Memory B cell (primary cell): ENCODE measurements at regions not wholly inside any gene's neighbourhood (a gene's known extent, or its start where the extent isn't known, plus 50 kb on each side); places are given as distances from the start of the nearest gene placed in this dataset.
A peak's percentile ranks its signal among the peaks of the same experiment; 100 is the strongest.

Experiments used
- ATAC-seq: fragments of 150-1000 bp; cut with Tn5 transposase; 2 replicates; pipeline ENCODE4 v1.10.0; 2021; ENCODE audit warnings: low read depth, mild to moderate bottlenecking, moderate library complexity
- DNase-seq, 2 donors: peaks; one replicate each; pipeline ENCODE4 v3.0.0; 2022; ENCODE audit warnings: low spot score in 2 of 2
- H3K27ac Mint-ChIP-seq: one replicate; pipeline ENCODE4 v1.8.0; 2022; ENCODE audit warnings: mild to moderate bottlenecking, moderate library complexity, mixed read lengths
- H3K27me3 Mint-ChIP-seq: one replicate; pipeline ENCODE4 v1.8.0; 2022; ENCODE audit warnings: mixed read lengths
- H3K36me3 Mint-ChIP-seq: one replicate; pipeline ENCODE4 v1.8.0; 2022; ENCODE audit warnings: mild to moderate bottlenecking, mixed read lengths
- H3K4me1 Mint-ChIP-seq: one replicate; pipeline ENCODE4 v1.8.0; 2022; ENCODE audit warnings: mixed read lengths
- H3K4me3 Mint-ChIP-seq: one replicate; pipeline ENCODE4 v1.8.0; 2022; ENCODE audit warnings: mild to moderate bottlenecking, moderate library complexity, mixed read lengths
- H3K9me3 Mint-ChIP-seq: one replicate; pipeline ENCODE4 v1.8.0; 2022; ENCODE audit warnings: mixed read lengths

DNA sequence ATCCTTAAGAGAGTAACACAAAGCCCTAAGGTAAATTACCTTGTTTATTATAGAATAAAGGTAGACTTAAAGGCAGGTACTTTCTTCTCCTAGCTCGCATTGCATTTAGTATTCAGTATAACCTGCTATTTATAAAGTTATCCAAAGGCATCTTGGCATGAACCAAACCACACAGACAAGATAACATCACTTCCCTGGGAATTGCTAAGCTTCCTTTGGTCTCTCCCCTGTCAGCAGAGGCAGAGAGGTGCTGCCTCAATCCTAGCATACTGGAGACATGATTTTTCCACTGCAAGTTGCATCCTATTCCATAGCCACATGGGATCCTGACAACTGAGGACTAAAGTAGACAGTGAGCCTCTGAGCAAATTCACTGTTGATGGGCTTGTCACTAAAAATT is 101.7 kb upstream of the IL6 start:
- no peaks in the 10 kb centered on the region for H3K27me3 Mint-ChIP-seq

DNA sequence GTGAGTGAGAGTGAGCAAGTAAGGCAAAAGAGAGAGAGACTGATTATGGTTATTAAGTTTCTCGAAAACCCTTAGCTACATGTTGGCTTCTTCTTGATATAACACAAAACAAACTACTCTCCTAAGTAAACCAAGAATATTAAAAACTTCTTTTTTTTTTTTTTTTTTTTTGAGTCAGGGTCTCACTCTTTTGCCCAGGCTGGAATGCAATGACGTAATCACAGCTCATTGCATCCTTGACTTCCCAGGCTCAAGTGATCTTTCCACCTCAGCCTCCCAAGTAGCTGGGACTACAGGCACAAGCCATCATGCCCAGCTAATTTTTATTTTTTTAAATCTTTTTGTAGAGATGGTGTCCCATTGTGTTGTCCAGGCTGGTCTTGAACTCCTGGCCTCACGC is 102.2 kb upstream of the IL6 start:
- H3K9me3 Mint-ChIP-seq: peaks cover 2% of the 10 kb centered on the region
- no peak overlapping the region for H3K27ac Mint-ChIP-seq
- H3K4me1 Mint-ChIP-seq: no peaks in the 10 kb centered on the region
- no peak overlapping the region for H3K4me3 Mint-ChIP-seq
- H3K27me3 Mint-ChIP-seq: no peaks in the 10 kb centered on the region
- peaks cover 5% of the 10 kb centered on the region for H3K36me3 Mint-ChIP-seq
- ATAC-seq: no peak
- no peak for DNase-seq

More for the DNA sequence above, 101.7 kb upstream of the IL6 start:
- Mint-ChIP-seq H3K36me3 (peaks cover 5% of the 10 kb centered on the region), H3K9me3 (peaks cover under 1% of the 10 kb centered on the region), H3K4me1 (no peaks in the 10 kb centered on the region), H3K4me3 (no peak overlapping the region), H3K27ac (no peak overlapping the region)
- ATAC-seq (no peak), DNase-seq (no peak)

- Mint-ChIP-seq H3K9me3 (peaks cover 9% of the 10 kb centered on the region), H3K27ac (no peak overlapping the region), H3K36me3 (peaks cover 5% of the 10 kb centered on the region), H3K27me3 (no peaks in the 10 kb centered on the region), H3K4me3 (no peak overlapping the region), H3K4me1 (no peaks in the 10 kb centered on the region)
- DNase-seq (no peak), ATAC-seq (no peak)
These were observed 104.7 kb upstream of the IL6 start for GRCh38 chr7:22622116-22622785.

GRCh38 chr7:22618528-22618927 is 108.5 kb upstream of the IL6 start:
- H3K4me1 Mint-ChIP-seq: peaks cover 2% of the 10 kb centered on the region

DNA sequence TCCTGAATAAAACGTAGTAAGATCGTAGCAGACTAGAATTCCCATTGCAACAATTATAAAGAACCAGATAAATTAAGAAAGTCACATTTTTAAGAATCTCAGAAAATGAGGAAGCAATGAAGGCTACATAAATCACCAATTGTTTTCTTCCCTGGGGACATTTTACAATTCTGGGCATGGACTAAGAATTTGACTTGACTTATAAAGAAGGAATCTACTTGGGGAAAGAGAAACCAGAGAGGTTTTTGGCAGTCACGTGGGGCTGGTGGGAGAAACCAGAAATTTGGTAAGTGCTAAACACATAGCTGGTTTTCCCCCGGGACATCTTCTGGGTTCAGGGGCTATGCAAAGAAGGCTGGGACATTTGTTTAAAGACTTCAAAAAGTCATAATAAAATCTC is 109.8 kb upstream of the IL6 start:
- Mint-ChIP-seq H3K4me1 (peaks cover 5% of the 10 kb centered on the region), H3K4me3 (no peak overlapping the region), H3K9me3 (peaks cover 16% of the 10 kb centered on the region), H3K36me3 (peaks cover 18% of the 10 kb centered on the region), H3K27ac (no peak overlapping the region), H3K27me3 (no peaks in the 10 kb centered on the region)
- ATAC-seq (no peak), DNase-seq (no peak)

More at GRCh38 chr7:22618528-22618927, 108.5 kb upstream of the IL6 start:
- H3K4me3 Mint-ChIP-seq: no peak overlapping the region
- H3K36me3 Mint-ChIP-seq: peaks cover 16% of the 10 kb centered on the region
- peaks cover 16% of the 10 kb centered on the region for H3K9me3 Mint-ChIP-seq
- H3K27me3 Mint-ChIP-seq: no peaks in the 10 kb centered on the region
- DNase-seq (no peak), ATAC-seq (no peak)
- H3K27ac Mint-ChIP-seq: no peak overlapping the region

- Mint-ChIP-seq H3K4me1 (peaks cover 10% of the 10 kb centered on the region), H3K9me3 (peaks cover 11% of the 10 kb centered on the region), H3K4me3 (no peak overlapping the region), H3K36me3 (peaks cover 14% of the 10 kb centered on the region), H3K27ac (no peak overlapping the region), H3K27me3 (no peaks in the 10 kb centered on the region)
- no peak for DNase-seq
- ATAC-seq: no peak
These were observed 113.5 kb upstream of the IL6 start for GRCh38 chr7:22613496-22613895.

GRCh38 chr7:22612776-22613175 is 112.8 kb upstream of the STEAP1B start:
- no peak for DNase-seq
- peaks cover 10% of the 10 kb centered on the region for H3K4me1 Mint-ChIP-seq
- peaks cover 7% of the 10 kb centered on the region for H3K9me3 Mint-ChIP-seq
- H3K36me3 Mint-ChIP-seq: peaks cover 14% of the 10 kb centered on the region
- H3K4me3 Mint-ChIP-seq: no peak overlapping the region
- peak overlapping the region; percentile 6 for H3K27ac Mint-ChIP-seq
- H3K27me3 Mint-ChIP-seq: no peaks in the 10 kb centered on the region
- no peak for ATAC-seq

DNA sequence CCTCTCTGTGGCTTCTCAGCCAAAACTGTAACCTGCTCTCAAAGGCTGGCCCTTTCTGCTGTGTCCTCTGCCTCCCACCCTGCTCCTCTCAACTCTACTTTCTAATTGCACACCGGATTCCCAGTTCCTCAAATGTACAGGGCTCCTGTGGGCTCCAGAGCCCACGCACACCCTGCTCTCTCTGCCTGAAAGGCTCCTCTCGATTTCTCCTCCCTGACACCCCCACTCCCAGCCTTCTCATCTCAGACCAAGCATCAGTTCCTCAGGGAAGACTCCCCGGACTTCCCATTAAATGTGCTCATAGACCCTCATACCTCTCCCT is 111.7 kb upstream of the STEAP1B start:
- Mint-ChIP-seq H3K27me3 (no peaks in the 10 kb centered on the region), H3K9me3 (peaks cover 2% of the 10 kb centered on the region), H3K27ac (no peak overlapping the region), H3K4me3 (no peak overlapping the region), H3K36me3 (peaks cover 8% of the 10 kb centered on the region), H3K4me1 (peaks cover 8% of the 10 kb centered on the region)
- ATAC-seq: no peak
- no peak for DNase-seq

DNA sequence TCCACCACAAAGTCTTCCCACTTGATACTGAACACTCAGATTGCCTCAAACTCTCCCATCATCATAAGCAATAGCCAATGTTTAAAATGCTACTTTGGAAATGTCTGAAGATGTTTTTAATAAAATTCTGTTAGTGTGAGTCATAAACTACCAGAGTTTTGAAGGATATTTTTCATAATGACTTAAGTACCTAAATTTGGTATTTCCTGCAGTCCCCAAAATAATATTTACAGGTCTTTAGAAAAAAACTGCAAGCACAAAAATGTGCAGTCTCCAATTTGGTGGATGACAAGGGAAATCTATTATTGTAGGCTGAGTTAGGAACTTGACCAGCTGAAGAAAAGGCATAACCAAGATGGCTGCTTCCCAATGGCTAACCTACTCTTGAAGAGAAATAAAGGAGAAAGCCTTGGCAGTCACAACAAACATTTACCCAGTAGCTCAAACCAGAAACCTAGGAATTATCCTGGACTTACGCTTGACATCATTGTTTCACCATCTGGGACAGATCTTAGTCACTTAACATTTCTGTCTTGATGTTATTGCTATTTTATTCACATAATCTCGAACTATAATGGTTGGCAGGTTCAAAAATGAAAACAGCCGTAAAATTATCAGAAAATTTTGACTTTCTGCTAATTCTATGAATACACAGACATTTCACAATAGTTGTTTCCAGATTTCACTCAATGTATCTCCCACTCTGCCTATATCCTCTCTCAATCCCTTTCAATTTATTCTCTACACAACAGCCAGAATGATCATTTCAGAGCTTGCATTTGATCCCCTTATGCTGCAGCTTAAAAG is 111.2 kb upstream of the STEAP1B start:
- H3K4me3 Mint-ChIP-seq: no peak overlapping the region

DNA sequence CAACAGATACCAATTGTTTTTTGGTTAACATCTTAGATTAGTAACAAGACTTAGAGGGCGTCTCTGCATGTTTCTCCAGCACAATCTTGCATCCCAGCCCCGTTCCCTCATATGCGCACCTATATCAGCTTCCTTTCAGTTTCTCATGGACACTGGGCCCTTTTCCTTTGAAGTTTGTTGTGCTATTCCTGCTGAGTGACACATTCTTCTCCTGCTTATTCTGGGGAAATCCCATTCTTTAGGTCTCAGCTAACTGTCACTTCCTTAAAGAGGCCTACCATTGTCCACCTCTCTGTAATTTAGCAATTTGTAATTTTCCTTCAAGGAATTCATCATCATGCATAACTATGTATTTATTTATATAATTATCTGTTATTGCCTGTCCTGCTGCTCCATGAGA is 110.3 kb upstream of the STEAP1B start:
- Mint-ChIP-seq H3K4me3 (no peak overlapping the region), H3K27me3 (no peaks in the 10 kb centered on the region), H3K9me3 (no peaks in the 10 kb centered on the region), H3K4me1 (peaks cover 8% of the 10 kb centered on the region), H3K36me3 (peaks cover 4% of the 10 kb centered on the region), H3K27ac (no peak overlapping the region)
- ATAC-seq (no peak), DNase-seq (no peak)

More for the DNA sequence above, 111.2 kb upstream of the STEAP1B start:
- Mint-ChIP-seq H3K9me3 (peaks cover 1% of the 10 kb centered on the region), H3K4me1 (peaks cover 8% of the 10 kb centered on the region), H3K36me3 (peaks cover 8% of the 10 kb centered on the region), H3K27ac (no peak overlapping the region), H3K27me3 (no peaks in the 10 kb centered on the region)
- ATAC-seq (no peak), DNase-seq (no peak)

DNA sequence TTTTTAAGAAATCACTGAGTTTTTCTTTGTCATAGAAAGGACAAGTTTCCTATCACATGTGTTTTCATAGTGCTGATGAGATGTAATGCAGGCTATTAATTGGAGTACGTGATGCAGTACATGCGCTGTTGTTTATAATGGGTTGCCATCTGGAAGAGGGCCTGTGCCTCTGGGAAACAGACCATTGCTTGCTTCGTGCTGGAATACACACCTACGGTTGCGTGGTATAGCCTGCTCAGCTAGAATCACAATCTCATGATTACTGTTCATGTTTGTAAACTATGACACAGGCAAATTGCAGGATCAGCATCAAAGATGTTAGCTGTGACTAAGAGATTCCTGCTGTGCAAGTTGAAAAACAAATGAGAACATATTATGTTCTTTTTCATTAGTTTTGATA is 107.2 kb upstream of the STEAP1B start:
- Mint-ChIP-seq H3K27ac (no peak overlapping the region), H3K27me3 (no peaks in the 10 kb centered on the region), H3K36me3 (no peaks in the 10 kb centered on the region), H3K9me3 (no peaks in the 10 kb centered on the region), H3K4me3 (no peak overlapping the region), H3K4me1 (peaks cover 9% of the 10 kb centered on the region)
- no peak for ATAC-seq
- no peak for DNase-seq

GRCh38 chr7:22604246-22604645 is 104.3 kb upstream of the STEAP1B start:
- no peak overlapping the region for H3K27ac Mint-ChIP-seq
- no peaks in the 10 kb centered on the region for H3K36me3 Mint-ChIP-seq
- no peaks in the 10 kb centered on the region for H3K27me3 Mint-ChIP-seq
- no peaks in the 10 kb centered on the region for H3K9me3 Mint-ChIP-seq
- H3K4me1 Mint-ChIP-seq: peaks cover 5% of the 10 kb centered on the region
- ATAC-seq (no peak), DNase-seq (no peak)
- H3K4me3 Mint-ChIP-seq: no peak overlapping the region

GRCh38 chr7:22601812-22602565 is 102.0 kb upstream of the STEAP1B start:
- Mint-ChIP-seq H3K4me1 (peaks cover 5% of the 10 kb centered on the region), H3K27ac (no peak overlapping the region), H3K4me3 (no peak overlapping the region), H3K27me3 (no peaks in the 10 kb centered on the region), H3K36me3 (peaks cover 1% of the 10 kb centered on the region), H3K9me3 (no peaks in the 10 kb centered on the region)
- DNase-seq (no peak), ATAC-seq (no peak)

DNA sequence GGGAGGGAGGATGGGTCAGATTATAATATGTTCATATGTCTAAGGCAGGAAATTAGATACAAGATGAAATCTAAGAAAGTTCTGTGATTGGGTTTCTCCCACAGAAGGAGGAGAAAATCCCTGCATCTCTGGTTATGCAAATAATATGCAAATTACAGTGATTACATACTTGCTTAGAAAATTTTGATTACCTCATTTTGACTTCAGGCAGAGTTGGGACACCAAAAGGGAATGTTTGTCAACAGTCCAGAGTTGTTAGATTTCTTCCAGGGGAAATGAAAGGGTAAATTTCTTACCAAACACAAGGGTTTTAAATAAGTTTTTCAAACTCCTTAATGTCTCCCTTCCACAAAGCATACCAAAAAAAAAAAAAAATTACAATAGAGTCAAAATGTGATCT is 101.4 kb upstream of the STEAP1B start:
- H3K27ac Mint-ChIP-seq: no peak overlapping the region
- H3K9me3 Mint-ChIP-seq: no peaks in the 10 kb centered on the region
- H3K4me1 Mint-ChIP-seq: peaks cover 5% of the 10 kb centered on the region
- H3K27me3 Mint-ChIP-seq: no peaks in the 10 kb centered on the region
- H3K36me3 Mint-ChIP-seq: peaks cover 1% of the 10 kb centered on the region
- no peak for ATAC-seq
- no peak overlapping the region for H3K4me3 Mint-ChIP-seq
- DNase-seq: no peak
